Stimulated activated CD4-positive, alpha-beta T cell treated with anti-CD3 and anti-CD28 coated beads, TNF-alpha, amount 100 ng/mL, for 1 hour (primary cell): ENCODE measurements at regions not wholly inside any gene's neighbourhood (a gene's known extent, or its start where the extent isn't known, plus 50 kb on each side); places are given as distances from the start of the nearest gene placed in this dataset.

Experiments used
- DNase-seq, 3 donors: peaks; one replicate each; pipeline ENCODE4 v3.0.0-alpha.2; 2020; ENCODE audit warnings: low read depth in 3 of 3, low spot score in 1 of 3

DNA sequence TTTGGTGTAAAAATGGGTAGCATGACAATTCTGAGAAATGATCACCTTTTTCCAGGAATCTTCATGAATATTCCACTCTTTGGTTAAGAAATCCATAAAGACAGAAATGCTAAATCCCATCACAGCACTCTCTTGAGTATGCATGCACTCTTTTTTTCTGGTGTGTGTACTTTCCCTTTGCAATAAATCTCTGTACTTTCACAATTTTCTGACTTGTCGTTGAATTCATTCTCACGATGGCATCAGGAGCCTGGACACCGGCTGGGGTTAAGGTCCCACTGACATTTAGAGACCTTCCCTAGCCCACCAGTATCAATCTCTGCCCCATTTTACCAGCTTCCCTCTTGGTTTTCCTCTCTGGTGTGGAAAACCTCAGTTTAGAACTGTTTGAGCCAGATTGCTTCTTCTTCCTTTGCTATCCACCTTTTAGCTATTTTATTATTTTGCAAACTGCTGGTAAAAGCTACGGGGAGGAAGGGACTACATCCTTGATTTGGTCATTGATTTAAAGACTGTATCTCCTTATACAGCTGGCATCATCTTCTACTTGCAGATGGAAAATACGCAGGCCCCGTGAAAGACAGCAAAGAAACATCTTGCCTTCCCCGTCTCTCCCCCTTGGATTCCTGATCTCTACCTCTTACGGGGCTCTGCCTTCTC, 59.9 kb upstream of the ZFR start:
- no peak for DNase-seq

GRCh38 chr5:32503261-32503660, 58.7 kb upstream of the ZFR start:
- DNase-seq = no peak

GRCh38 chr5:32501071-32502002, 56.8 kb upstream of the ZFR start:
- DNase-seq = no peak

DNA sequence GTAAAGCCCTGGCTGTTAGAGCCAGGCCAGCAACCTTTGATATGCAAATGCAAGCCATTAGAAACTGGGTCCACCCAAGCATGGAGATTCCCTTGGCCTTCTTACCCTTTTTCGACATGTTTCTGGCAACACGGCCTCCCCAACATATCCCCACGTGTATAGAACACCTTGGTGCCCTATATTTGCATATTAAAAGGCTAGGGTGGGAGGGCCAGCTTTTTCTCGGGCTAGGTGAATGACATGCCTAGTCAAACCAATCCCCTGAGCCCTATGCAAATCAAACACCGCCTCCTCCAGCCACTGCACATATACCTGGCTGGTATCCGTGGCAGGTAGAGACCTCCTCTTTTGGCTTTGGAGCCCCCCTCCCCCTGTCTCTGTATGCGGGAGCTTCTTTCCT, 55.6 kb upstream of the ZFR start:
- DNase-seq = no peak

DNA sequence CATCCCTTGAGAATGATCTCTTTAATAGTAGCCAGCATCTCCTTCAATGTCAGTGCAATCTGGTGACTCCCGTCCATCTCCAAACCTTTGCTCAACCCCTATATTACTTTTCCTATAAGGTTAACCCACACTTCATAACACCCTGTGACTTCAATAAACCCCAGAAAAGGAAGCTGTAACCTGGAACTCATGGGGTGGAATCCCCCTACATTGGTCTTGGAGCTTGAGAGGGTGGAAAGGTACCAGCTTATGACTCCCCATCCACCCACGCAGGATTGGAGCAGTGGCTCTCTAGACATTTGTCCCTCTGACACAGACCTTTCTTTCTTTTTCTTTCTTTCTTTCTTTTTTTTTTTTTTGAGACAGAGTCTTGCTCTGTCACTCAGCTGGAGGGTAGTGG, 54.7 kb upstream of the ZFR start:
- DNase-seq = no peak

GRCh38 chr5:32498484-32498883, 53.9 kb upstream of the ZFR start:
- no peak for DNase-seq

DNA sequence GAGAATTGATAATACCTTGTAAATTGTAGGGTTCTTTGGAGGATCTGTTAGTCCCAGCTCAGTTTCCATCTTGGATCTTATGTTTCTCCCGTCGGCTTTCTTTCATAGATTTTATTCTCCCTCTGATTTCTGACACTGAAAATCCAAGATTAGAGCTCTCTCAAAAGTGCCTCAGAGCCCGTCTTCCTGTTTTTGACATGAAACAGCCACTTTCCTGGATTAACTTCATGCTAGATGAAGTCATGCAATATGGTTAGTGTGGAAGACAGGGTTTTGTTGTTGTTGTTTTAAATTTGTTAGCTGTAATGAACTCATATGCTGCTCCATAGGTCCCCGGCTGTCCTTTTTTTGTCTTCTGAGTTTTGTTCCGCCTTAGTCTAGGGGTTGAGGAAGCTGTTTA, 51.6 kb upstream of the ZFR start:
- no peak for DNase-seq

DNA sequence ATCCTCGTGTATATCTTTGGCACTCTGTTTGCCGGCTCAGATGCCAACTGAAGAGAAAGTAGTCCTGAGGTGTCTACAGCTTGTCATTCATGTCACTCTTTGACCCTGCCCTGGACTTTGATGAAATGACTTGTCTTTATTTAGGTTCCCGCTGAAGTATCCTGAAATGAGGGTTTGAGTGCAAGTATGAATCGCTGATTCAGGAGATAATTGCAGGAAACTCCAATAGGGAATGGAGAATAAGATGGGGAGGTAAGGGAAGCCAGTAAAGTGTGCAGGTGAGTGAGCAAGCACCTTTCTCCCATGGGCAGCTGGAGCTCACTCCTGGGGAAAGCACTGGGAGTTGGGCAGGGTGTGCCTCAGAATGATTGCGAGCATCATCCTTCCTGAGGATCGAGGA, 50.3 kb upstream of the ZFR start:
- no peak for DNase-seq
